Lung (tissue), 11 donors: ENCODE measurements at regions not wholly inside any gene's neighbourhood (a gene's known extent, or its start where the extent isn't known, plus 50 kb on each side); places are given as distances from the start of the nearest gene placed in this dataset.

ENCODE experiments used
- ATAC-seq: fragments of 200-7000 bp; cut with Tn5 transposase; one replicate; pipeline ENCODE4 v1.9.1; 2020; ENCODE audit warnings: moderate number of reproducible peaks; ENCODE audit not compliant: insufficient read depth, low FRiP score
- DNase-seq, 3 donors: peaks; one replicate each; pipeline ENCODE4 v3.0.0-alpha.2; 2013 to 2017
- H3K27ac ChIP-seq, 2 donors: one replicate each; pipeline ENCODE4 v1.5.1; 2013; ENCODE audit warnings: mild to moderate bottlenecking in 2 of 2, moderate library complexity in 2 of 2, control low read depth in 1 of 2, inconsistent platforms in 1 of 2, low read depth in 1 of 2, low read length in 1 of 2
- H3K27me3 ChIP-seq, 3 donors: one replicate each; pipeline ENCODE4 v1.5.1; 2013; ENCODE audit warnings: low read length in 2 of 3; ENCODE audit not compliant: control insufficient read depth in 3 of 3, insufficient read depth in 3 of 3
- H3K36me3 ChIP-seq, 4 donors: one replicate each; pipeline ENCODE4 v1.5.1; 2013; ENCODE audit warnings: low read length in 4 of 4, mild to moderate bottlenecking in 1 of 4, moderate library complexity in 1 of 4; ENCODE audit not compliant: control insufficient read depth in 4 of 4, insufficient read depth in 4 of 4
- H3K4me1 ChIP-seq, 5 donors: one replicate each; pipeline ENCODE4 v1.5.1; 2013; ENCODE audit warnings: low read length in 5 of 5, mild to moderate bottlenecking in 2 of 5, moderate library complexity in 1 of 5; ENCODE audit not compliant: control insufficient read depth in 5 of 5, insufficient read depth in 5 of 5
- H3K4me3 ChIP-seq: one replicate; pipeline ENCODE4 v1.5.1; 2013; ENCODE audit warnings: mild to moderate bottlenecking, control low read depth, moderate library complexity
- H3K9ac ChIP-seq, 2 donors: one replicate each; pipeline ENCODE4 v1.5.1; 2013; ENCODE audit warnings: low read length in 2 of 2, control low read depth in 1 of 2; ENCODE audit not compliant: insufficient read depth in 1 of 2
- H3K9me3 ChIP-seq, 4 donors: one replicate each; pipeline ENCODE4 v1.5.1; 2013; ENCODE audit warnings: low read length in 3 of 4, mild to moderate bottlenecking in 1 of 4, moderate library complexity in 1 of 4; ENCODE audit not compliant: control insufficient read depth in 4 of 4, insufficient read depth in 3 of 4
- WGBS, 2 donors: extraction: QIAGEN DNeasy Blood & Tissue Kit; methylation state at CpG; one replicate each; pipeline ENCODE4 v1.1.7; 2013; 5-methylcytosine and 5-hydroxymethylcytosine counted together
- TF ChIP-seq, protein P1 (sequence below): IDR thresholded peaks from 2 replicates; pipeline ENCODE4 v1.5.1; 2012; ENCODE audit warnings: mild to moderate bottlenecking; ENCODE audit errors: control extremely low read depth, extremely low read depth
- donor health status: control.
- donor health status: control.
- donor health status: Bipolar disorder and iron deficiency.
- donor health status: healthy.
- donor health status: DM: yes; HTN: yes; CAD: no.

GRCh38 chr15:78697449-78697848 is 56.4 kb upstream of the CHRNB4 start:
- Histone ChIP-seq H3K4me1 (no peaks in the 10 kb centered on the region), H3K27ac (no peak overlapping the region), H3K9ac (no peak overlapping the region), H3K4me3 (no peak overlapping the region), H3K27me3 (no peaks in the 10 kb centered on the region), H3K36me3 (no peaks in the 10 kb centered on the region), H3K9me3 (no peaks in the 10 kb centered on the region)
- 83 to 98% methylated on average over 1 of the region's 1 CpG for WGBS, 2 donors
- DNase-seq = no peak
- TF ChIP-seq, protein P1, sequence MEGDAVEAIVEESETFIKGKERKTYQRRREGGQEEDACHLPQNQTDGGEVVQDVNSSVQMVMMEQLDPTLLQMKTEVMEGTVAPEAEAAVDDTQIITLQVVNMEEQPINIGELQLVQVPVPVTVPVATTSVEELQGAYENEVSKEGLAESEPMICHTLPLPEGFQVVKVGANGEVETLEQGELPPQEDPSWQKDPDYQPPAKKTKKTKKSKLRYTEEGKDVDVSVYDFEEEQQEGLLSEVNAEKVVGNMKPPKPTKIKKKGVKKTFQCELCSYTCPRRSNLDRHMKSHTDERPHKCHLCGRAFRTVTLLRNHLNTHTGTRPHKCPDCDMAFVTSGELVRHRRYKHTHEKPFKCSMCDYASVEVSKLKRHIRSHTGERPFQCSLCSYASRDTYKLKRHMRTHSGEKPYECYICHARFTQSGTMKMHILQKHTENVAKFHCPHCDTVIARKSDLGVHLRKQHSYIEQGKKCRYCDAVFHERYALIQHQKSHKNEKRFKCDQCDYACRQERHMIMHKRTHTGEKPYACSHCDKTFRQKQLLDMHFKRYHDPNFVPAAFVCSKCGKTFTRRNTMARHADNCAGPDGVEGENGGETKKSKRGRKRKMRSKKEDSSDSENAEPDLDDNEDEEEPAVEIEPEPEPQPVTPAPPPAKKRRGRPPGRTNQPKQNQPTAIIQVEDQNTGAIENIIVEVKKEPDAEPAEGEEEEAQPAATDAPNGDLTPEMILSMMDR = no peak
- ATAC-seq = no peak

GRCh38 chr15:78696436-78696835 is 55.4 kb upstream of the CHRNB4 start:
- Histone ChIP-seq H3K4me3 (no peak overlapping the region), H3K27me3 (no peaks in the 10 kb centered on the region), H3K4me1 (peaks cover 0 to 3% (median 0%) of the 10 kb centered on the region in 5 donors), H3K27ac (no peak overlapping the region), H3K9me3 (no peaks in the 10 kb centered on the region), H3K36me3 (no peaks in the 10 kb centered on the region), H3K9ac (no peak overlapping the region)
- TF ChIP-seq, protein P1 = no peak
- DNase-seq (no peak), ATAC-seq (no peak)

DNA sequence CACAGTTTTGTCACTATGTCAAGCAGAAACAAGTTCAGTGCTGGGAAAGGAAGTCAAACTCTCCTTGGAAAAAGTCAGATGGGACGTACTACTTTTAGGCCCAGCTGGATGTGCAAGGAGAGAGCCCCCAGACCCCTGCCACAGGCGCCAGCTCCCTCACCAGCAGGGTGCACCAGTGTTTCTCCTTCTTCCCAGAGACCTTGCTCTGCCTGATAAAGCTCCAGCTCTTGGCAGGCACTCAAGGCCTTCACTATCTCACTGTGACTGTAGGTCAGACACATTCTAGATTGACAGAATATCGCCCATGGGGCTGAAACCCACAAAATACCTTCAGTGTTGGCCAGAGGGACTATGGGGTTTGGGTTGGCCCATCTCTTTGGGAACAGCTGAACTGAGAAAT is 54.8 kb upstream of the CHRNB4 start:
- Histone ChIP-seq H3K36me3 (no peaks in the 10 kb centered on the region), H3K27ac (no peak overlapping the region), H3K4me1 (peaks cover 0 to 4% (median 0%) of the 10 kb centered on the region in 5 donors), H3K9ac (no peak overlapping the region), H3K4me3 (no peak overlapping the region), H3K27me3 (no peaks in the 10 kb centered on the region), H3K9me3 (no peaks in the 10 kb centered on the region)
- TF ChIP-seq, protein P1 = no peak
- DNase-seq (no peak), ATAC-seq (no peak)
- WGBS, 2 donors = 81 to 83% methylated on average over 3 of the region's 3 CpGs

DNA sequence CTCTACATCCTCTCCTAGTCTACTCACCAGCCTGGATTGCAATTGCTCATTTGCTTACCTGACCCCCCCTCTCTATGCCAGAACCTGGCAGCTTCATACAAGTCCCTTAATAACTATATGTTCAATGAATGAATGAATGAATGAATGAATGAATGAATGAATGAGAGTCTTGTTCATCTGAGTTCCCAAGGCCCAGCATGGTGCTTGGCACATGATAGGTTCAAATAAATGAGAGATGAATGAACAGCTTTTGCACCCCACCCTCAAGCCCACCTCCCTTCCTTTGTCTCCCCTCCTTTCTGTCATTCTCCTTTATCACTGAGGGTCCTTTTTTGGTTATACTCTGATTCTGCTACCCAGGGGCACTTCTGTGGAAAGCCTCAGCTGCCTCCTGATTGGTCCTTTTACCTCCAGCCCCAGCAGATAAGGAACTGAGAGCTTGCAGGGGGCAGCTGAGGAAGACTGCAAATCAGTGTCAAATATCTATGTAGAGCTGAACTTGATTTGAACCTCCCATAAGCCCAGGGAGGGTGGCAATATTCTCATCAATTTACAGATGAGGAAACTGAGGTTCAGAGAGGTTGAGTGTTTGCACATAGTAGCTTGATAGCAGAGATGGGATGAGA is 54.1 kb upstream of the CHRNB4 start:
- H3K27ac ChIP-seq = no peak overlapping the region
- H3K9ac ChIP-seq = no peak overlapping the region
- H3K27me3 ChIP-seq = no peaks in the 10 kb centered on the region
- peaks cover 0 to 4% (median 0%) of the 10 kb centered on the region in 5 donors for H3K4me1 ChIP-seq
- H3K4me3 ChIP-seq = no peak overlapping the region
- H3K9me3 ChIP-seq = no peaks in the 10 kb centered on the region
- DNase-seq (no peak), ATAC-seq (no peak)
- H3K36me3 ChIP-seq = no peaks in the 10 kb centered on the region
- TF ChIP-seq, protein P1 = no peak
